GM12878 (cell line): ENCODE measurements at regions not wholly inside any gene's neighbourhood (a gene's known extent, or its start where the extent isn't known, plus 50 kb on each side); places are given as distances from the start of the nearest gene placed in this dataset.

Experiments
- BACH1 ChIP-seq: fragments of 450-650 bp; IDR thresholded peaks from 2 replicates; pipeline ENCODE4 v1.6.1; 2017; ENCODE audit warnings: mild to moderate bottlenecking, borderline replicate concordance
- IRF4 ChIP-seq: IDR thresholded peaks from 2 replicates; pipeline ENCODE4 v1.6.1; 2011; ENCODE audit warnings: low read depth, low read length
- MAX ChIP-seq: IDR thresholded peaks from 2 replicates; pipeline ENCODE4 v1.6.1; 2012; ENCODE audit warnings: low read depth, low read length, improper control_type of control experiment
- NFIC ChIP-seq: IDR thresholded peaks from 2 replicates; pipeline ENCODE4 v1.6.1; 2012; ENCODE audit warnings: low read depth, mild to moderate bottlenecking, inconsistent platforms, low read length, moderate library complexity
- RAD51 ChIP-seq: fragments of 450-650 bp; IDR thresholded peaks from 2 replicates; pipeline ENCODE4 v1.6.1; 2016; ENCODE audit warnings: moderate library complexity, mild to moderate bottlenecking, inconsistent platforms
- REST ChIP-seq: IDR thresholded peaks from 2 replicates; pipeline ENCODE4 v1.6.1; 2012; ENCODE audit warnings: mild to moderate bottlenecking, low read depth, low read length
- SREBF1 ChIP-seq: IDR thresholded peaks from 2 replicates; pipeline ENCODE4 v1.6.1; 2012; ENCODE audit warnings: mild to moderate bottlenecking, low read length
- SREBF2 ChIP-seq: IDR thresholded peaks from 2 replicates; pipeline ENCODE4 v1.6.1; 2012; ENCODE audit warnings: mild to moderate bottlenecking, low read length
- SRF ChIP-seq, 2 experiments: IDR thresholded peaks; 2 replicates each; pipeline ENCODE4 v1.6.1; 2011; ENCODE audit warnings: low read depth in 2 of 2, low read length in 2 of 2, mild to moderate bottlenecking in 1 of 2, moderate library complexity in 1 of 2
- ZNF207 ChIP-seq: fragments of 450-650 bp; IDR thresholded peaks from 2 replicates; pipeline ENCODE4 v1.6.1; 2014; ENCODE audit warnings: antibody characterized with exemption, mild to moderate bottlenecking, borderline replicate concordance
- TF ChIP-seq, protein P1 (sequence below): fragments of 450-650 bp; IDR thresholded peaks from 2 replicates; pipeline ENCODE4 v1.6.1; 2018; ENCODE audit warnings: borderline replicate concordance, mild to moderate bottlenecking; ENCODE audit not compliant: partially characterized antibody
- TF ChIP-seq, protein P2 (sequence below), 3 experiments: IDR thresholded peaks in 2 of 3; conservative IDR thresholded peaks in 1 of 3; 2 replicates each; pipeline ENCODE4 v1.5.1; 2011; ENCODE audit warnings: low read depth in 3 of 3, low read length in 3 of 3, mild to moderate bottlenecking in 3 of 3, control low read depth in 2 of 3, moderate library complexity in 2 of 3, inconsistent platforms in 1 of 3, mixed read lengths in 1 of 3; ENCODE audit not compliant: control insufficient read depth in 2 of 3, insufficient read depth in 1 of 3; ENCODE audit errors: extremely low read depth in 1 of 3

DNA sequence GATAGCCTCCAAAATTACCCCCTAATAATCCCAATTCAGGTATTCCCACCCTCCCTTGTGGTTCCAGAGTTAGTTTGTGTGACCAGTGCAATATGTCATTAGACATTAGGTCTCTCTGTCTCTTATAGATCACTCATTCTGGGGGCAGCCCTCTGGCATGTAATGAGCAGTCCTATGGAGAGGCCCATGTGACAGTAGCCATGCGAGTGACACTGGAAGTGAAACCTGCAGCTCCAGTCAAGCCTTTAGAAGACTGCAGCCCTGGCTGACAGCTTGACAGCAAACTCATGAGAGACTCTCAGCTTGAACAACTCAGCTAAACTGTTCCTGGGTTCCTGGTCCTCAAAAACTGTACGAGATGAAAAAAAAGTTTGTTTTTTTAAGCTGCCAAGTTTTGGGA, 54.0 kb upstream of the HSPB3 start (continued):
- TF ChIP-seq BACH1, result no peak
- TF ChIP-seq, protein P1, sequence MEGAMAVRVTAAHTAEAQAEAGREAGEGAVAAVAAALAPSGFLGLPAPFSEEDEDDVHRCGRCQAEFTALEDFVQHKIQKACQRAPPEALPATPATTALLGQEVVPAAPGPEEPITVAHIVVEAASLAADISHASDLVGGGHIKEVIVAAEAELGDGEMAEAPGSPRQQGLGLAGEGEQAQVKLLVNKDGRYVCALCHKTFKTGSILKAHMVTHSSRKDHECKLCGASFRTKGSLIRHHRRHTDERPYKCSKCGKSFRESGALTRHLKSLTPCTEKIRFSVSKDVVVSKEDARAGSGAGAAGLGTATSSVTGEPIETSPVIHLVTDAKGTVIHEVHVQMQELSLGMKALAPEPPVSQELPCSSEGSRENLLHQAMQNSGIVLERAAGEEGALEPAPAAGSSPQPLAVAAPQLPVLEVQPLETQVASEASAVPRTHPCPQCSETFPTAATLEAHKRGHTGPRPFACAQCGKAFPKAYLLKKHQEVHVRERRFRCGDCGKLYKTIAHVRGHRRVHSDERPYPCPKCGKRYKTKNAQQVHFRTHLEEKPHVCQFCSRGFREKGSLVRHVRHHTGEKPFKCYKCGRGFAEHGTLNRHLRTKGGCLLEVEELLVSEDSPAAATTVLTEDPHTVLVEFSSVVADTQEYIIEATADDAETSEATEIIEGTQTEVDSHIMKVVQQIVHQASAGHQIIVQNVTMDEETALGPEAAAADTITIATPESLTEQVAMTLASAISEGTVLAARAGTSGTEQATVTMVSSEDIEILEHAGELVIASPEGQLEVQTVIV, result no peak
- no peak for TF ChIP-seq ZNF207
- TF ChIP-seq, protein P2, sequence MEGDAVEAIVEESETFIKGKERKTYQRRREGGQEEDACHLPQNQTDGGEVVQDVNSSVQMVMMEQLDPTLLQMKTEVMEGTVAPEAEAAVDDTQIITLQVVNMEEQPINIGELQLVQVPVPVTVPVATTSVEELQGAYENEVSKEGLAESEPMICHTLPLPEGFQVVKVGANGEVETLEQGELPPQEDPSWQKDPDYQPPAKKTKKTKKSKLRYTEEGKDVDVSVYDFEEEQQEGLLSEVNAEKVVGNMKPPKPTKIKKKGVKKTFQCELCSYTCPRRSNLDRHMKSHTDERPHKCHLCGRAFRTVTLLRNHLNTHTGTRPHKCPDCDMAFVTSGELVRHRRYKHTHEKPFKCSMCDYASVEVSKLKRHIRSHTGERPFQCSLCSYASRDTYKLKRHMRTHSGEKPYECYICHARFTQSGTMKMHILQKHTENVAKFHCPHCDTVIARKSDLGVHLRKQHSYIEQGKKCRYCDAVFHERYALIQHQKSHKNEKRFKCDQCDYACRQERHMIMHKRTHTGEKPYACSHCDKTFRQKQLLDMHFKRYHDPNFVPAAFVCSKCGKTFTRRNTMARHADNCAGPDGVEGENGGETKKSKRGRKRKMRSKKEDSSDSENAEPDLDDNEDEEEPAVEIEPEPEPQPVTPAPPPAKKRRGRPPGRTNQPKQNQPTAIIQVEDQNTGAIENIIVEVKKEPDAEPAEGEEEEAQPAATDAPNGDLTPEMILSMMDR (IDR thresholded peaks at IDR 0.05 in 2 of 3, conservative IDR thresholded peaks at IDR 0.05 in 1 of 3; ENCODE audit: control insufficient read depth in 2 of 3, extremely low read depth in 1 of 3, insufficient read depth in 1 of 3, low read depth in 3 of 3, low read length in 3 of 3), result no peak
- TF ChIP-seq RAD51, result peak; percentile 82
- no peak for TF ChIP-seq MAX
- TF ChIP-seq IRF4, result no peak
- TF ChIP-seq SREBF2, result no peak
- peak; percentile 52; the same call in 1 of the 2 replicates for TF ChIP-seq NFIC
- no peak for TF ChIP-seq SREBF1
- TF ChIP-seq REST, result no peak
- no peak for TF ChIP-seq SRF (IDR thresholded peaks at IDR 0.05; ENCODE audit: low read depth in 2 of 2, low read length in 2 of 2)
